ENCODE measurements at regions not wholly inside any gene's neighbourhood (a gene's known extent, or its start where the extent isn't known, plus 50 kb on each side); places are given as distances from the start of the nearest gene placed in this dataset.

- TF ChIP-seq CTCF (conservative IDR thresholded peaks at IDR 0.05; ENCODE audit: low read depth, low read length) (no peak), EZH2 (IDR thresholded peaks at IDR 0.05; ENCODE audit: borderline replicate concordance, low read depth, low read length, poor library complexity, severe bottlenecking) (no peak)
Measured at GRCh38 chr21:32941263-32941662, 84.5 kb upstream of the OLIG2 start.

Data from A673 (cell line).